HG02970 (cell line): ENCODE measurements at regions not wholly inside any gene's neighbourhood (a gene's known extent, or its start where the extent isn't known, plus 50 kb on each side); places are given as distances from the start of the nearest gene placed in this dataset.
"Not testable (repeated sequence)": the region's sequence is repeated elsewhere in the genome, so short reads cannot be mapped to it uniquely, and the experiment has no call there.

ENCODE experiments used
- ATAC-seq: cut with Tn5 transposase; IDR thresholded peaks from one replicate; pipeline ENCODE4 v1.9.1; 2021; ENCODE audit warnings: mild to moderate bottlenecking, moderate library complexity, moderate number of reproducible peaks; ENCODE audit not compliant: unreplicated experiment, low FRiP score

DNA sequence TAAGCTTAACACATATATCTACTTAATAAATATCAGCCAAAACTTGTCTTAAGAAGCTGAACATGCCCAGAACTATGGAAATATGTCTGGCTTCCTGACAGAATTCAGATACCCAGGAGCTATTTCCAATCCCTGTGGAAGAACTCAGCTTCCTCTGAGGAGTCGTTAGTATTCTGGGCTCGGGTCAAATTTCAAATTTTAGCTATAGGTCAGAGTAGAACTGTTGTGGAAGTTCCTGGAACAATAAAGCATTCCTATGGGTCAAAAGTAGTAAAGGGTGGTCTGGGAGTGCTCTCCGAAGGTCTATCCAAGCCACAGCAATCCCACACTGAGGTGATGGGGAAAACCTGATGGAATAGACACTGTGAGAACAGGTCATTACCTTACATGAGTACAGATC, 342.7 kb upstream of the CHST9 start:
- no peak for ATAC-seq

DNA sequence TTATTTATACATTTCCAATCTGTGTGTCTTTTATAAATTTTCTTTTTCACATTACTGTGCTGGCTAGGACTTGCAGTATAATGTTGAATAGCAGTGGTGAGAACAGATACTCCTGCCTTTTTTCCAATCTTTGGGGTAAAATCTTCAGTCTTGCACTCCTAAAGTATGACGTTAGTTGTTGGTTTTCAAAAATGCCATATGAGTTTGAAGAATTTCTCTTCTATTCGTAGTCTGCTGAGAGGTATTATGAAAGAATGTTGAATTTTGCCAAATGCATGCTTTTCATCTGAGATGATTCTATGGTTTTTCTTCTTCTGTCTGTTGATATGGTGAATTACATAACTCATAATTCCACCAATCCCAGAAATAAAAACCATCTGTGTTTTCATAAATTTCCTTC, 335.3 kb upstream of the CHST9 start:
- no peak for ATAC-seq

DNA sequence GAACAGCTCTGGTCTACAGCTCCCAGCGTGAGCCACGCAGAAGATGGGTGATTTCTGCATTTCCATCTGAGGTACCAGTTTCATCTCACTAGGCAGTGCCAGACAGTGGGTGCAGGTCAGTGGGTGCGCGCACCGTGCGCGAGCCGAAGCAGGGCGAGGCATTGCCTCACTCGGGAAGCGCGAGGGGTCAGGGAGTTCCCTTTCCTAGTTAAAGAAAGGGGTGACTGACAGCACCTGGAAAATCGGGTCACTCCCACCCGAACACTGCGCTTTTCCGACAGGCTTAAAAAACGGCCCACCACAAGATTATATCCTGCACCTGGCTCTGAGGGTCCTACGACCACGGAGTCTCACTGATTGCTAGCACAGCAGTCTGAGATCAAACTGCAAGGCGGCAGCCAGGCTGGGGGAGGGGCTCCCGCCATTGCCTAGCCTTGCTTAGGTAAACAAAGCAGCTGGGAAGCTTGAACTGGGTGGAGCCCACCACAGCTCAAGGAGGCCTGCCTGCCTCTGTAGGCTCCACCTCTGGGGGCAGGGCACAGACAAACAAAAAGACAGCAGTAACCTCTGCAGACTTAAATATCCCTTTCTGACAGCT, 325.0 kb upstream of the CHST9 start:
- not testable (repeated sequence) for ATAC-seq

DNA sequence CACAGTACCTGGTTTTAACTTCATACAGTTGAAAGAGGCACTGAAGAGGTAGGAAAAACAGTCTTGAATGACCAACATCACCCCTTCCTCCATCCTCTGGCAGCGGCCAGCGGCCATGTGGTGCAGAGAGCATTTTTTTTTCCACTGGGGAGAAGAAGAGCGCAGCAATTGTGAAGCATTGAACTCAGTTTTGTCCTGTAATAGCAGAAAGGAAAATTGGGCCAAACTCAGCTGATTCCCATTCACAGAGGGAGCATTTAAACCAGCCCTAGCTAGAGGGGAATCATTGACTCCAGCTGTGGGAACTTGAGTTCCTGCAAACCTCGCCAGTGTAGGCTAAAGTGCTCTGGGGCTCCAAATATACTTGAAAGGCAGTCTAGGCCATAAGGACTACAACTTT, 316.6 kb upstream of the CHST9 start:
- ATAC-seq: no peak

DNA sequence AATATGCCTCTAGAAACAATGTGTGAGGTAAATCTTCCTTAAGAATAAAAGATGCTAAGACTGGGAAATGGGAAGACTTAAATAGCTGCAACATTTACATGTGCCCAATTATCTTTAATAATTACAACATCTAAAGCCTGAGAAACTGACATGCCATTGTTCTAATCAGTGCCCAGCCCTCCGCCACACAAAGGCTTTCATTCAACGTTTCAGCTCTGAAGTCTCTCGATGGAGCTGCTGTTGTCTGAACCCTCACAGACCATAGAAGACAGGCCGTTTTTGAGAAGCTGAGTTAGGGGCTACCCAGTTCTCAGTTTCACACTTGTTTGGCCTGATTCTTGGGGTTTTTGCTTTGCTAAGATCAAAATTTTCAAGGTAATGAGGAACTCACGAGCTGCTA, 315.4 kb upstream of the CHST9 start:
- no peak for ATAC-seq

DNA sequence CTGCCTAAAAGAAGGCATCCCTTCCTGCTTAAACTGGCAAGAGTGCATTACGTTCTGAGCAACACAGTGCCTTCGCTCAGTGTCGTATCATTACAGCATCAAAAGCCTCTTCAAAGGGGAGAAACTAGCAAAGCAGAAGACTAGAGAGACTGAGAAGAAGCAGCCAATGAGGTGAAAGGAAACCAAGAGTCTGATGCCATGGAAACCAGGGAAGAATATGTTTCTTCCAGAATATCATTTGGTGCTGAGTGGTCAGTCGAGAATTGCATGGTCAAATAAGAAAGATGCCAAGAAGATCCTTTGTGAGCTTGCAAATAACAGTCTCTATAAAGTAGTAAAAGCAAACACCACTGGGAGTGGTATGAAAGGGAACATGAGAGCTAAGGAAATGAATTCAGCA, 312.1 kb upstream of the CHST9 start:
- ATAC-seq: no peak

DNA sequence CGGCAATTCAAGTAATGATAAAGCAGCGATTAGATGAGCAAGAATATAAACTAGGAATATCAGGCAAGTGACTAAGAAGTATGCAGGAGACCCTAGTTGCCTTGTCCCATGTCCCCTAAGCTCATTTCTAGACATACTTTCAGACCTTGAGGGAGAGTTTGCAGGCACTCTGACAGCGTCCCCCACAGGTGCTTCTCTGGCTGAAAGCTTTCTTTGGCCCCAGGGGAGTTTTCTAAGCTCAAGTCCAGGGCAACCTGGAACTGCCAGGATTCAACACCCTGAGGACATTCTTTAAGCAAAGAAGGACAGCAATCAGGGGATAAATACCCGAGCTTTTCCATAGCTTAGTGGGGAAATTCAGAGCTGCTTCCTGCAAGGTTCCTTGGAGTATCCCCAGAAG, 308.1 kb upstream of the CHST9 start:
- ATAC-seq: no peak

DNA sequence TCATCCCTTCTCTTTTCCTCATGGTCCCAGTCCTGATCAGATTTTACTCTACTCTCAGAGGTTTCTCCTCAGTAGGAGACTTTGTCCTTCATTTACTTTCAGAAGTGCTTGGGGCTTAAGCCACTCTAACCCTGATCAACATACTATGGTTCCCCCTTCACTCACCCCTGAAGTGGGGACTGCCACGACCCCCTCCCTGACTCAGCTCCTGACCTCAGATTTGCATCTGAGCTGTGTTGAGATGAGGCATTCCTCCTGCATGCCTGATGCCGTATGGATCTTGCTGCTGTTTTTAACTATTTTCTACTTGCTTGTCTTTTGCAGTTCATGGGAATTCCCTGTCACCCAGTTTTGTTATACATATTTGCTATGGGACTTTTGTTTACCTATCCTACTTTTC, 306.7 kb upstream of the CHST9 start:
- no peak for ATAC-seq

DNA sequence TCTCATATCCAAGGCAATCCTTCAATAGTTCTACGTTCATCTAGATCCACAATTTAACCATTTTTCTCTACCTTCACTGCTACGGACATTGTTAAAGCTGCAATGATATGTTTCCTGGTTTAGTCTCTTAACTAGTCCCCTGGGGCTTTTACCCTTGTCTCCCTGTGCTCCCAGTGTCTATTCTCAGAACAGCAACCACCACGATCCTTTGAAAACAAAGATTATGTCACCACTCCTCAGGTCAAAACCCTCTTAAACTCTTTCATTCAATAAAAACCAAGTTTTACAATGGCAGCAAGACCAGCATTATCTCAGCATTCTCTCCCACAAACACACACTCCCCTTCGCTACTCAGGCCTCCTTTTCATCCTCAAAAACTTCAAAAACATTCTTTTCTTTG, 298.2 kb upstream of the CHST9 start:
- ATAC-seq: no peak

DNA sequence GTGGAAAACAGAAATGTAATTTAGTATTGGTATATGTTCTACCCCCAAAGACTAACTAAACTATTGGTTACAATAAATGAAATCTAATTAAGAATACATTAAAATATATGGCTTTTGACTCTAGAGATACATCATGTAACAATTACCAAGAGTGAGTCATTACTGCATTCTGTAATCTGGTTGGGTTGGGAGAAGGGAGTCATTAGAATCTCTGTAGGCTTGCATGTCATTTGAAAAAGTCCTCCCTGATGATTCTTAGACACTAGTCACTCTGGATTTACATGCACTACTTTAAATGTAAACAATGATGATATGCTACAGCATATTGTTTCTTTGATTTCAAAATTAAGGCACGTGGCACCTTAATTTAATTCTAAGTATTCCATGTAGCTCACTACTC, 293.4 kb upstream of the CHST9 start:
- ATAC-seq: no peak

DNA sequence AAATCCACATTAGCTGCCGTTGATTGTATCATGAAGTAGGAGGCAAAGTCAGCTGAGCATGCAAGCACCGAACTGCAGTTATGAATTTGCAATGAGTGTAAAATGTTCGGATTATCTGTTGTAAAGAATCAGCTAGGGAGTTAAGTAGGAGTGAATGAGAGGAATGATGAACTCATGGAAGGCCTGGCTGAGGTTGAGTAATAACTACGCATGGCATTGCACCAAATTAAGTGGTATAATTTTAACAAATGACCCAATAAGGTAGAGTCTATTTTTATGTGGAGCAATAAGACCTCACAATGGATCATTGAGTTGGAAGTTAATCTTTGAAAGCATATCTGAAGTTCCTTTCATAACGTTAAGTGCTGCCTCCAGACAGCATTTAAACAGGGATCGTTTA, 288.2 kb upstream of the CHST9 start:
- no peak for ATAC-seq

DNA sequence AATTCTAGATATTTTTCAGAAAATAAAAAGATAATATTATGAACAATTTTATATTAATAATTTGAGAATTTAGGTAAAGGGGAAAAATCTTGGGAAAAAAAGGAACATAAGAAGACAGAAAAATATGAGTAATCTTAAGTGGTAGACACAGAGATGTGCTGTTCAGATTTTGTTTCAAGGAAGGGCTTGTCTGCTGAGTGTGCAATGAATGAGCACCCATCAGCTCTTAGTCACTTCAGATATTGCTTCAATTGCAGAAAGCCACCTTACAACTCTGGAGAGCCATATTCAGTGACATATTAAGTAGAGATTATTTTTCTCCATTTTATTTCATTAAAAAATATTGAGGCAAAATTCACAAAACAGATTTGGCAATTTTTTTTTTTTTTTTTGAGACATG, 282.0 kb upstream of the CHST9 start:
- ATAC-seq: no peak

DNA sequence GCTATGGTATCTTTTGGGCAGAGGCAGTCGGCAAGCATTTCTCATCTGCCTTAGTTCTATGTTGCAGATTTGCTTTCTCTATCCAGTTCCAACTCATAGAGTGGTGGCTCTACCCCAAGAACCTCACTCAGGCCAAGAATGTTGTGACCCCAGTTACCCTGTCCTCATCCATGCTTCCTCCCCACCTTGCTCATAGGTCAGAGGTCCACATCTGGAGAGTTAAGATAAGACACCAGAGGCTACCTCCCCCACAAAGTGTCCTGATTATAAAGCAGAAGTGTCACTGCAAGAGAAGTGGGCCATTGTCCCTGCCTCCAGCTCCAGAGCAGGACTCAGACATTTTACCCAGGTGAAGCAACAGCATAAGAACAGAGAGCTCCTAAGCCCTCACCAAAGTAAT, 276.8 kb upstream of the CHST9 start:
- no peak for ATAC-seq

DNA sequence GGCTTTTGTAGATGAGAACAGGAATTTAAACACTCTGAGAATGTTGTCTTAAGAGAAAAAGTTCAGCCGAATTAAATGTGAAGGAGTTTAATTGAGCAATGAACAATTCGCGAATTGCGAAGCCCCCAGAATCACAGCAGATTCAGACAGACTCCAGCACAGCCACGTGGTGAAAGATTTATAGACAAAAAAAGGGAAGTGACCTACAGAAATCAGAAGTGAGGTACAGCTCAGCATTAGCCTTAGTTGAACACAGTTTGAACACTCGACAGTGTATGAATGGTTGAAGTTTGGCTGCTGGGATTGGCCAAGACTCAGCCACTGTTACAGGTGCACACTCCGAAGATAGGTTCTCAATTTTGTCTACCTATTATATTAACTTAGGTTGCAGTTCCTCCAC, 264.0 kb upstream of the CHST9 start:
- ATAC-seq: no peak

DNA sequence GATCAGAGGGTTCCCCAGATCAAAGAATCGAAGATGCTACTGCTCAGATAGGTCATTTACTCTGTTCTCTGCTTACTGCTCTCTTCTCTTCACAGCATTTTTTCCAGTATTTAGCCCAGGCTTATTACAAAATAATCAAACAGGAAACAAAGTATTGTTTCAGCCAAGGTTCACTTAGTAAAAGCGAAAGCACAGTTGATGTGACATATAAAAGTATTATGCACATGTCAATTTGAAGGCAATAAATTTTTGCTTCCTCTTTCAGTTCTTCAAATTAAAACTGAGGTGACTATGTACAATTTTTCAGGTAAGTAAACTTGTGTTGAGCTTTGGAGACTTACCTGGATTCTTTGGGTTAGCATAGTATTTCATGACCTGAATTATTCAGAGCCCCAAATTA, 262.8 kb upstream of the CHST9 start:
- ATAC-seq: no peak

DNA sequence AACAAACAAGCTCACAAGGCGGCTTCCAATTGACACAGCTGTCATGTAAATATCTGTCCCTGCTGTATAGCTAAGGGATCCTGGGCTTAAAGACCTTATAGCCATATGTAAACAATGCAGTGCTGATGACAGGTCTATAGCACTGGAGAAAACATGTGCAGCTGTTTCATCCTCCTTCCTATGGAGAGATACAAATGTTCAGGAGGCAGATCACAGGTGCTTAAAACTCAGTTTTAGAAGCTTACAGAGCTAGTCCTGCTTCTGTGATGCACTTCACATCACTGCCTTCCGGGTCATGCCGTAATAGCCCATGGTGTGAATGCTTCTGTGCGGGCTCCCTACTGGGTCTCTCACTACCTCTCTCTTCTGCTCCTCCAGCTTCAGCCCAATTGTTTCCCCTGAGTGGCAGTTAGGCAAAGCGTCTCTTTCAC, 262.4 kb upstream of the CHST9 start:
- no peak for ATAC-seq

DNA sequence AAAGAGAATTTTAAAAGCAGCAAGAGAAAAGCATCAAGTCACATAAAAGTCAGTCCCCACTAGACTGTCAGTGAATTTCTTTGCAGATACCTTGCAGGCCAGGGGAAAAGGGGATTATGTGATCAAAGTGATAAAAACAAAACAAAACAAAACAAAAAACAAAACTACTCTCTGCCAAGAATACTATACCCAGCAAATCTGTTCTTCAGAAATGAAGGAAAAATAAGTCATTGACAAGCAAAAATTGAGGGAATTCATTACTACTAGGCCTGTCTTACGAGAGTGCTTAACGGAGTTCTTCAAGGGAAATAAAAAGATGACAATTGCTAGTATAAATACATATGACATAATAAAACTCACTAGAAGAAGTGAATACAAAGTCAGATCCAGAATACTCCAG, 245.5 kb upstream of the CHST9 start:
- ATAC-seq: no peak

DNA sequence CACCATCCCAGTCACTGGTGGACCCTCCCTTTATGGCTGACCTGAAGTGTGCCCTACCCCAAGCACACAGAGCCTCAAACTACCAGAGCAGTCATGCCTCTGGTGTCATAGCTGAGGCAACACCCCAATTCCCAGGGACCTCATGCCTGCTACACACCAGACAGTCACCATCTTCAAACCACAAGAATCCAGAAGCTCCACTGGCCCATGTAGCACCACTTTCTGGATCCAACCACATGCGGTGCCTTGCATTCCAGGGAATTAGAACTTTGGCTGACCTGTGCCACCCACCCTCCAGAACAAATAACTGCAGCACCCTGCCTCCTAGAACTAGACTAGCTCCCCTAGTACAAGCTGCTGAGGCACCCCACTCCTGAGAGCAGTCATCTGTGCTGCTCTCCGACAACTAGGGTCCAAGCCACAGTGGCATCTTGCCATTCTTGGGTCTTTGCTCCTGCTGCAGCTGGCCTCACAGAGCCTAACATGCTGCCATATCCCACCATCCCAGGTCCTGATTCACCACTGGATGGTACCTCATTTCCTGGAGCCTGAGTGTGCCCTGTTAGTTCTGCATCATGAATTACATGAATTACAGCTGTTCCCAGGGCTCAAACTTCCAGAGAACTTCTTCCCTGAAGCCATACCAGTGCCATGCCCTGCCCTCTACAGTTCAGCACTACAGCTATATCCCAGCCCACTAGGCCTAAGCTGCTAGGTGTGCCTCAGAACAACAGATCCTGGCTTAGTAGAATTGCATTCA, 243.8 kb upstream of the CHST9 start:
- no peak for ATAC-seq

DNA sequence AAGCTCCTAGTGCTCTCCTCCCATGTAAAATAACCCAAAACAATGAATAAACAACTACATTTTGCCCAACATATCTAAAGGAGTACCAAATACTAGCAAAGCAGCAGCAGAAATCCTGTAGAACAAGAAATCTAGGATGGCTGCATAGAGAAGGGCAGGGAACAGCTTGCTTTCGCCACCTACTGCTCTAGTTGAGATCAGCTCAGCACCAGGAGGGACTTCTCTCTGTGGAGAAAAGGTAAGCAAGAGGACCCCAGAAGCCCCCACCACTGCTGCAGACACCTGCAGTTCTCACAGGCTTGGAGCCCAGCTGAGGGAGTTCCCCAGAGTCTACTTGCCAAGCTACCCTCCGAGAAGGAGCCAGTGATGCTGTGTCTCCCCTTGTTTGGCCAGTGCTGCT, 243.0 kb upstream of the CHST9 start:
- ATAC-seq: no peak

DNA sequence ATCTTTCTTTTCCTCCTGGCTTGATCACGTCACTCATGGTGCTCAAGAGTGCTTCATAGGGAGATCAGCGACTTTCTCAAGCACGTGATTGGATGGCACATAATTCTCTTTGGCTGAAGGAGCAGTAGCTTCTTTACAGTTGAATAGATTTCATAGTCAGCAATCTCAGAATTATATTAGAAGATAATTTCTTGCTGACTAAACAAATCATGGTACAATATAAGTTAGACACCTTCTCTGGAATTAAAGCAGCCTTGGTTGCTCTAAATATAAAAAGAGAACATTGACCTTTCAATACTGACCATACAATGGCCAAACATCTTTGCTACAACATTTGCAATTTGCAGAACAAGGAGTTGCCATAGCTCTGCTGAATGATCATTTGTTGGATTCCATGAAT, 238.5 kb upstream of the CHST9 start:
- no peak for ATAC-seq

DNA sequence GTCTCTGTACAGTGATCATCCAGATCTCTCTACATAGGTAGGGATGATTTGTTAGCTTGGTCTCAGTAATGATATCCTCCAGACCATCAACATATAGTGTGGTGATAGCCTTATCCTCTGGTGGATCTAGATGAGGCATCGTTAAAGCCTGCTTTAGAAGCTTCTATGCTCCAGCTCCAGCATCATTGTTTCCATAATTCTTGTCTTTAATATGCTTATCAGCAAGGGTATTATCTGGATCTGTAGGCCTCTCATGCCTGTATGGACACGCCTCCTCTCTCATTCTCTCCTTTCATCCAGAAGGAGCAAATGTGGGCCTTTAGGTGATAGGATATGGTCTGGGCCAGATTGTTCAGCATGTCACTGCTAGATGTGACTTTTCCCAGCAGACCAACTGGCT, 234.5 kb upstream of the CHST9 start:
- ATAC-seq: no peak

DNA sequence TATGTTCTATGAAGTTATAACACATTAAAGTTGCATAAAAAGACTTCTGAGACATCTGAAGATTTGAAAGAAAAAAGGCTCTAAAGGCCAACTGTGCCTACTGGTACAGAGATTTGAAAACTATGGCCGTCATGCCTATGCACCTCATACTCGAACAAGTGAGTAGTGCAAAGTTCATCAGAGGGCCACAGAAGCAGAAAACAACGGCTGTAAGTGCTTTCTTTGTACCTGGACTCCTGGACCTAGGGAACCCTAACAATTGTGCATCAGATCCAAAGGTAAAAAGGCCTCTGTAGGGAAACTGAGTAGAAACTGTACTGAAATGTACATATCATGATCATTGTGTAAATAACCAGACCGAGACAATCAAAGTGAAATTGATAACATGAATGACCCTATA, 230.4 kb upstream of the CHST9 start:
- no peak for ATAC-seq

DNA sequence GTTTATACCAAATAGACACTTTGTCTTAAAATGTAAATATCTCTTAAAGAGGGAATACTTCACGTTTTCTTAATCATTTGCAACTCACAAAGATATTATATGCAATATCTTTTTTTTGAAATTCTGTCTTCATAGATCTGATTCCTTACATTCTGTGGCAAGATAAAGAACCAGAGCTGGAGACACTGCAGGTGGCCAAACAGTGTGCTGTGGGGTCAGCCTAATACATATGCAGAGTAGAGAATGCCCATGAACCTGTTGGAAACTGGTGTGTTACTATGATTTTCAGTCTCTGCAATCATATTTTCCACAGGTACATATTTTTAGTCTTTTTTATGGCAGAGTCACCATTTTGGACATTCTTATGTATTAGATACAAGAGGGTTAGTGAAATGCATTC, 229.6 kb upstream of the CHST9 start:
- ATAC-seq: no peak
